ENCODE measurements at regions not wholly inside any gene's neighbourhood (a gene's known extent, or its start where the extent isn't known, plus 50 kb on each side); places are given as distances from the start of the nearest gene placed in this dataset.

- TF ChIP-seq CTCF (IDR thresholded peaks at IDR 0.05; ENCODE audit: poor library complexity, severe bottlenecking) (no peak), EP300 (conservative IDR thresholded peaks at IDR 0.05; ENCODE audit: poor library complexity, severe bottlenecking) (no peak), EZH2 (IDR thresholded peaks at IDR 0.05; ENCODE audit: borderline replicate concordance, insufficient read depth, low read length, poor library complexity, severe bottlenecking) (no peak), TAF1 (IDR thresholded peaks at IDR 0.05; ENCODE audit: low read depth) (no peak), POLR2AphosphoS5 (IDR thresholded peaks at IDR 0.05) (no peak), REST (IDR thresholded peaks at IDR 0.05; ENCODE audit: borderline replicate concordance) (no peak), RAD21 (conservative IDR thresholded peaks at IDR 0.05) (no peak)
These were observed 429.2 kb upstream of the TRAM1L1 start for GRCh38 chr4:117514391-117515175.
